Ovary (tissue), 3 donors: ENCODE measurements at regions not wholly inside any gene's neighbourhood (a gene's known extent, or its start where the extent isn't known, plus 50 kb on each side); places are given as distances from the start of the nearest gene placed in this dataset.

ENCODE experiments used
- POLR2A ChIP-seq: fragments of 450-650 bp; IDR thresholded peaks from one replicate; pipeline ENCODE4 v1.6.1; 2017; ENCODE audit warnings: antibody characterized with exemption, mild to moderate bottlenecking, moderate library complexity
- TF ChIP-seq, protein P1 (sequence below), 3 donors: fragments of 450-650 bp in 2 of 3; fragments of 200-600 bp in 1 of 3; IDR thresholded peaks; one replicate each; pipeline versions ENCODE4 v1.5.1 to v1.8.0; 2016 to 2022; ENCODE audit warnings: antibody characterized with exemption in 3 of 3, mild to moderate bottlenecking in 1 of 3
- donor health status: DM: no; HTN: no; CAD: no.

DNA sequence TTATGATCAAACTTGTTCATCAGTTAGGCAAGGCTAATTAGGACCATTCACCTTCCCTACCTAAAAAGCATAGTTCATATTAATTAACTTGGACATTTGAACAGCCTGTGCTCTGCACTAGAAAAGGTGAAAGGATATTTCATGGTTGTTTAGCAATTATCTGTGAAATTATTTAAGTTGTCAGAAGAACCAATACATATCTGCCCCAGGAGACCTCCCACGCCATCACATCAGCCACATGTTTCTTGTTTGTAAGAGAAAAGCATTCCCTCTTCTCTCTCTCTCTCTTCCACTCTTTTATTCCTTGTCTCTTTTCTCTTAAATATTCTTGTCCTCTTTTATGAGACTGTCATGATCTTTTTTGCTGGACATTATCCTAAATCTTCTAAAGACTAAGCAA lies 282.0 kb upstream of the RND3 start:
- TF ChIP-seq, protein P1, sequence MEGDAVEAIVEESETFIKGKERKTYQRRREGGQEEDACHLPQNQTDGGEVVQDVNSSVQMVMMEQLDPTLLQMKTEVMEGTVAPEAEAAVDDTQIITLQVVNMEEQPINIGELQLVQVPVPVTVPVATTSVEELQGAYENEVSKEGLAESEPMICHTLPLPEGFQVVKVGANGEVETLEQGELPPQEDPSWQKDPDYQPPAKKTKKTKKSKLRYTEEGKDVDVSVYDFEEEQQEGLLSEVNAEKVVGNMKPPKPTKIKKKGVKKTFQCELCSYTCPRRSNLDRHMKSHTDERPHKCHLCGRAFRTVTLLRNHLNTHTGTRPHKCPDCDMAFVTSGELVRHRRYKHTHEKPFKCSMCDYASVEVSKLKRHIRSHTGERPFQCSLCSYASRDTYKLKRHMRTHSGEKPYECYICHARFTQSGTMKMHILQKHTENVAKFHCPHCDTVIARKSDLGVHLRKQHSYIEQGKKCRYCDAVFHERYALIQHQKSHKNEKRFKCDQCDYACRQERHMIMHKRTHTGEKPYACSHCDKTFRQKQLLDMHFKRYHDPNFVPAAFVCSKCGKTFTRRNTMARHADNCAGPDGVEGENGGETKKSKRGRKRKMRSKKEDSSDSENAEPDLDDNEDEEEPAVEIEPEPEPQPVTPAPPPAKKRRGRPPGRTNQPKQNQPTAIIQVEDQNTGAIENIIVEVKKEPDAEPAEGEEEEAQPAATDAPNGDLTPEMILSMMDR (IDR thresholded peaks at IDR 0.05), result no peak
- TF ChIP-seq POLR2A, result no peak
